H1 (cell line): ENCODE measurements at regions not wholly inside any gene's neighbourhood (a gene's known extent, or its start where the extent isn't known, plus 50 kb on each side); places are given as distances from the start of the nearest gene placed in this dataset.

Experiments
- HDAC6 ChIP-seq: IDR thresholded peaks from one replicate; pipeline ENCODE4 v1.7.1; 2012; ENCODE audit warnings: low read depth, mild to moderate bottlenecking, inconsistent platforms, low read length, moderate library complexity
- RFX5 ChIP-seq: IDR thresholded peaks from 2 replicates; pipeline ENCODE4 v1.6.1; 2011; ENCODE audit warnings: low read depth, low read length, improper control_type of control experiment, borderline replicate concordance
- RXRA ChIP-seq: IDR thresholded peaks from 2 replicates; pipeline ENCODE4 v1.6.1; 2011; ENCODE audit warnings: low read depth, mild to moderate bottlenecking, low read length, moderate library complexity; ENCODE audit not compliant: insufficient read depth

DNA sequence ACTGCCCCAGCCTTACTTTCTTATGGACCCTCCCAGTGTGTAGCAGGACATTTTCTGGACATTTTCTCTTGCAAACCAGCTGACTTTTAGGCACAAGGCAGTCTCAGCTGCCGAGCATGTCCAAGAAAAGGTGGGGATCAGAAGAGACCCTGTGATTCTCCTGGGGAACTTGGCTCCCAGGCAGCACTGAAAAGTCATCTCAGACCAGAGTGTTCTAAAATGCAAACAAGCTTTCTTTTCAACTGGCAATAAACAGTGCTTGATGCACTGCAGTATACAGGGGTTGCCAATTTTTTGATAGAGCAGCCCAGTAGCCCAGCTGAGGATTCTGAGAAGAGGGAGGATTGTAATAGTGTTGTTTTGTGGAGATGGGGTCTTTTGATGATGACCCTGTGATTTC is 168.0 kb upstream of the PHYHIPL start (continued):
- no peak for TF ChIP-seq RXRA
- no peak for TF ChIP-seq HDAC6
- TF ChIP-seq RFX5: no peak
